ENCODE measurements at regions not wholly inside any gene's neighbourhood (a gene's known extent, or its start where the extent isn't known, plus 50 kb on each side); places are given as distances from the start of the nearest gene placed in this dataset.
"Not testable (repeated sequence)": the region's sequence is repeated elsewhere in the genome, so short reads cannot be mapped to it uniquely, and the experiment has no call there.

GRCh38 chr9:107585465-107585864 is 95.9 kb upstream of the KLF4 start:
- DNase-seq (ENCODE audit: low spot score) = no peak
- no peak for TF ChIP-seq CTCF (conservative IDR thresholded peaks at IDR 0.05; ENCODE audit: low read depth)
- no peak overlapping the region for H3K27ac ChIP-seq
- ChIA-PET POLR2A (ENCODE audit: low non-redundant PET) (no interaction called here), CTCF (interaction anchor here (0.6 kb wide), 1 partner anchor 142 kb away, joined by 4 read pairs; no protein-coding TSS in a partner anchor)

- ChIA-PET POLR2A (ENCODE audit: low non-redundant PET) (interaction anchor here (0.5 kb wide), 1 partner anchor 859 kb away, joined by 3 read pairs; no protein-coding TSS in a partner anchor), CTCF (interaction anchor here (0.6 kb wide), 1 partner anchor 1752 kb away, joined by 3 read pairs; no protein-coding TSS in a partner anchor)
- no peak for TF ChIP-seq CTCF (conservative IDR thresholded peaks at IDR 0.05; ENCODE audit: low read depth)
- DNase-seq (ENCODE audit: low spot score) = no peak
- H3K27ac ChIP-seq = no peak overlapping the region
Measured at GRCh38 chr9:107584944-107585343, 95.4 kb upstream of the KLF4 start.

GRCh38 chr9:107584186-107584585 is 94.6 kb upstream of the KLF4 start:
- no peak for TF ChIP-seq CTCF (conservative IDR thresholded peaks at IDR 0.05; ENCODE audit: low read depth)
- no peak overlapping the region for H3K27ac ChIP-seq
- DNase-seq (ENCODE audit: low spot score) = no peak
- ChIA-PET POLR2A (ENCODE audit: low non-redundant PET) (interaction anchor here (0.5 kb wide), 1 partner anchor 860 kb away, joined by 3 read pairs; no protein-coding TSS in a partner anchor), CTCF (no interaction called here)

- ChIA-PET POLR2A (ENCODE audit: low non-redundant PET) (no interaction called here), CTCF (interaction anchor here (0.6 to 0.7 kb wide), 4 partner anchors 15 to 1386 kb away, joined by 3 to 4 read pairs (median 3); no protein-coding TSS in a partner anchor)
- DNase-seq (ENCODE audit: low spot score) = no peak
- no peak for TF ChIP-seq CTCF (conservative IDR thresholded peaks at IDR 0.05; ENCODE audit: low read depth)
- no peak overlapping the region for H3K27ac ChIP-seq
Measured at GRCh38 chr9:107577140-107577776, 87.7 kb upstream of the KLF4 start.

GRCh38 chr9:107571148-107571547 is 81.6 kb upstream of the KLF4 start:
- no peak overlapping the region for H3K27ac ChIP-seq
- TF ChIP-seq CTCF (conservative IDR thresholded peaks at IDR 0.05; ENCODE audit: low read depth) = no peak
- ChIA-PET CTCF (no interaction called here), POLR2A (ENCODE audit: low non-redundant PET) (no interaction called here)
- DNase-seq (ENCODE audit: low spot score) = no peak

- CTCF ChIA-PET = interaction anchor here (0.5 kb wide), 1 partner anchor 228 kb away, joined by 3 read pairs; no protein-coding TSS in a partner anchor
- TF ChIP-seq CTCF (conservative IDR thresholded peaks at IDR 0.05; ENCODE audit: low read depth) = no peak
- DNase-seq (ENCODE audit: low spot score) = no peak
- no peak overlapping the region for H3K27ac ChIP-seq
- POLR2A ChIA-PET (ENCODE audit: low non-redundant PET) = no interaction called here
Measured at GRCh38 chr9:107569174-107569573, 79.6 kb upstream of the KLF4 start.

GRCh38 chr9:107568406-107568805 is 78.8 kb upstream of the KLF4 start:
- H3K27ac ChIP-seq; POLR2A ChIA-PET (ENCODE audit: low non-redundant PET); DNase-seq (ENCODE audit: low spot score): not testable (repeated sequence)
- CTCF ChIA-PET = interaction anchor here (0.6 to 0.7 kb wide), 2 partner anchors 14 to 512 kb away, joined by 3 to 6 read pairs; no protein-coding TSS in a partner anchor
